ENCODE measurements at regions not wholly inside any gene's neighbourhood (a gene's known extent, or its start where the extent isn't known, plus 50 kb on each side); places are given as distances from the start of the nearest gene placed in this dataset.

DNA sequence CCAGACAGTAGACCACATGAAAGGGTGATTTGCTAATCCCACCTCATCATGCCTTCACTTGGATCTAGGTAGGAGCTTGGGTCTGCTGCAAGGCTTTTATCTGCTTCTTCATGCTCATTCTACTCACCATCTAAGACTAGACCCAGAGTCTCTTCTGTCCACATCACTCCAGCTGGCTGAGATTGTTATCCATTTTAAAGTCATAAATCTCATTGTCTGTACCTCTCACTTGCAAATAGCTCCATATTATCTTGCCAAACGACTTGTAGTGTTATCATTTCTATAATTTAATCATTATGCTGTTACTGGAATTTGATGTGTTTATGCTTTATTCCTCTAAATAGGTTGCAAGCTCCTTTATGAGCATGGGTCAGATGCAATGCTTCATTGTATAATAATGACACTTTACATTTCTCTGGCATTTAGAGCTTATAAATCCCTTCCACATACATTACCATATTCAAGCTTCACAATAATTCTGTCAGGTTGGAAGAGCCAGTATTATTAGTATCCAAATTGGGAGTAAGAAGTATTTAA is 254.2 kb upstream of the SORL1-AS1 start:
- H3K4me3 ChIP-seq = no peak overlapping the region
- peaks cover 26% of the 10 kb centered on the region for H3K27me3 ChIP-seq (ENCODE audit: insufficient read depth, low read depth)
- no peaks in the 10 kb centered on the region for H3K4me1 ChIP-seq (replicated peaks; ENCODE audit: insufficient read depth)
- ChIA-PET CTCF (no interaction called here), POLR2A (ENCODE audit: unreplicated experiment) (no interaction called here)
- TF ChIP-seq EZH2 (IDR thresholded peaks at IDR 0.05; ENCODE audit: low read depth) = no peak
- TF ChIP-seq, protein P1, sequence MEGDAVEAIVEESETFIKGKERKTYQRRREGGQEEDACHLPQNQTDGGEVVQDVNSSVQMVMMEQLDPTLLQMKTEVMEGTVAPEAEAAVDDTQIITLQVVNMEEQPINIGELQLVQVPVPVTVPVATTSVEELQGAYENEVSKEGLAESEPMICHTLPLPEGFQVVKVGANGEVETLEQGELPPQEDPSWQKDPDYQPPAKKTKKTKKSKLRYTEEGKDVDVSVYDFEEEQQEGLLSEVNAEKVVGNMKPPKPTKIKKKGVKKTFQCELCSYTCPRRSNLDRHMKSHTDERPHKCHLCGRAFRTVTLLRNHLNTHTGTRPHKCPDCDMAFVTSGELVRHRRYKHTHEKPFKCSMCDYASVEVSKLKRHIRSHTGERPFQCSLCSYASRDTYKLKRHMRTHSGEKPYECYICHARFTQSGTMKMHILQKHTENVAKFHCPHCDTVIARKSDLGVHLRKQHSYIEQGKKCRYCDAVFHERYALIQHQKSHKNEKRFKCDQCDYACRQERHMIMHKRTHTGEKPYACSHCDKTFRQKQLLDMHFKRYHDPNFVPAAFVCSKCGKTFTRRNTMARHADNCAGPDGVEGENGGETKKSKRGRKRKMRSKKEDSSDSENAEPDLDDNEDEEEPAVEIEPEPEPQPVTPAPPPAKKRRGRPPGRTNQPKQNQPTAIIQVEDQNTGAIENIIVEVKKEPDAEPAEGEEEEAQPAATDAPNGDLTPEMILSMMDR (conservative IDR thresholded peaks at IDR 0.05) = no peak
- no peaks in the 10 kb centered on the region for H4K20me1 ChIP-seq (ENCODE audit: insufficient read depth)
- no peak for DNase-seq
- no TSS peak for BruUV-seq (replicated peaks)
- no peaks in the 10 kb centered on the region for H3K9me3 ChIP-seq (ENCODE audit: insufficient read depth, low read depth)
- H3K4me2 ChIP-seq = no peak overlapping the region
- H3K9me2 ChIP-seq (ENCODE audit: insufficient read depth) = no peaks in the 10 kb centered on the region
- H3K79me2 ChIP-seq (ENCODE audit: low read depth) = no peaks in the 10 kb centered on the region
- intact Hi-C loops (cut with micrococcal nuclease; ENCODE audit: unreplicated experiment) = no loop called here
- H3F3A ChIP-seq (ENCODE audit: insufficient read depth, low read depth) = no peaks in the 10 kb centered on the region
- no peak overlapping the region for H2AFZ ChIP-seq
- no peaks in the 10 kb centered on the region for H3K36me3 ChIP-seq (ENCODE audit: low read depth)
- H3K27ac ChIP-seq = no peak overlapping the region

DNA sequence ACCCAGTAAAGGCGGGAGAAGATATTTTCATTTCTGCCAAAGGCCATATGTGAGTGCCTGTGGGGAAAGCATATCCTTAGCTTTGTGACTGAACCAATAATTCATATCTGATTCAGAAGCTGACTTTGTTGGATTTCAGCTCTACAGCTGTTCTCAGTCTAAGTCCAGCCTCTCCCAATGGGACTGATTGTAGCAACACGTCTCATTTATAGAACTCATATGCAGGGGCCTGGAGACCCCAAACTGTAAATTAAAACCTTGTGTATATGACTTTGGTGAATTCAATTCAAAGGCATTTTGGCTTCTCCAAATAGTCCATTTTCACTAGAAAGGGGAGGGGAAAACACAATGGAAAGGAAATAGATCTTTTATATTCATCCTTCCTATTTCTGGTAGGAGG is 250.4 kb upstream of the SORL1-AS1 start:
- Histone ChIP-seq H3K9me3 (ENCODE audit: insufficient read depth, low read depth) (no peaks in the 10 kb centered on the region), H3K4me2 (no peak overlapping the region), H3F3A (ENCODE audit: insufficient read depth, low read depth) (no peaks in the 10 kb centered on the region), H3K79me2 (ENCODE audit: low read depth) (no peaks in the 10 kb centered on the region), H4K20me1 (ENCODE audit: insufficient read depth) (no peaks in the 10 kb centered on the region), H2AFZ (no peak overlapping the region), H3K27ac (no peak overlapping the region), H3K4me1 (replicated peaks; ENCODE audit: insufficient read depth) (no peaks in the 10 kb centered on the region), H3K36me3 (ENCODE audit: low read depth) (no peaks in the 10 kb centered on the region), H3K27me3 (ENCODE audit: insufficient read depth, low read depth) (peaks cover 32% of the 10 kb centered on the region), H3K9me2 (ENCODE audit: insufficient read depth) (no peaks in the 10 kb centered on the region), H3K4me3 (no peak overlapping the region)
- no peak for TF ChIP-seq EZH2 (IDR thresholded peaks at IDR 0.05; ENCODE audit: low read depth)
- ChIA-PET POLR2A (ENCODE audit: unreplicated experiment) (no interaction called here), CTCF (no interaction called here)
- BruUV-seq (replicated peaks) = no TSS peak
- DNase-seq = no peak
- intact Hi-C loops (cut with micrococcal nuclease; ENCODE audit: unreplicated experiment) = no loop called here

DNA sequence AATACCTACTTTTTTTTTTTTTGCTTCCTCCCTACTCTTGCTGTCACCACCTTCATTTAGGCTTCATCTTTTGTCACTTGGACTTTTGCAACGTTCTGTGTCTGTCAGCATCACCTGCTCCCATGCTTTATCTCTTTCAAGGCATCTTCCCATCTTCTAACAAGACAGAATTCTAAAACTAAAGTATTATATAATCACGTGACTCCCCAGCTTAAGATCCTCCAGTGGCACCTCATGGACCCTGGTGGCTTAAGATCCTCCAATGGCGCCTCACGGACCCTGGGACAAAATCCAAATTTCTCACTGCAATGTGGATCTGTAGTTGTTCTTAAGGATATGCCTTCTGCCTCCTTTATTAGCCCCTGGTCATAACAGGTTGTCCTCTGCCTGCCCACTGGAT is 248.2 kb upstream of the SORL1-AS1 start:
- H3K4me3 ChIP-seq = no peak overlapping the region
- H3K4me1 ChIP-seq (replicated peaks; ENCODE audit: insufficient read depth) = no peaks in the 10 kb centered on the region
- H2AFZ ChIP-seq = no peak overlapping the region
- H3K9me3 ChIP-seq (ENCODE audit: insufficient read depth, low read depth) = no peaks in the 10 kb centered on the region
- no peaks in the 10 kb centered on the region for H3F3A ChIP-seq (ENCODE audit: insufficient read depth, low read depth)
- H3K36me3 ChIP-seq (ENCODE audit: low read depth) = no peaks in the 10 kb centered on the region
- H3K27me3 ChIP-seq (ENCODE audit: insufficient read depth, low read depth) = peaks cover 32% of the 10 kb centered on the region
- POLR2A ChIA-PET (ENCODE audit: unreplicated experiment) = no interaction called here
- no TSS peak for BruUV-seq (replicated peaks)
- H4K20me1 ChIP-seq (ENCODE audit: insufficient read depth) = no peaks in the 10 kb centered on the region
- TF ChIP-seq EZH2 (IDR thresholded peaks at IDR 0.05; ENCODE audit: low read depth) = no peak
- TF ChIP-seq, protein P1 (conservative IDR thresholded peaks at IDR 0.05) = no peak
- no peak for DNase-seq
- CTCF ChIA-PET = no interaction called here
- no peaks in the 10 kb centered on the region for H3K79me2 ChIP-seq (ENCODE audit: low read depth)
- no peak overlapping the region for H3K27ac ChIP-seq
- intact Hi-C loops (cut with micrococcal nuclease; ENCODE audit: unreplicated experiment) = no loop called here
- no peaks in the 10 kb centered on the region for H3K9me2 ChIP-seq (ENCODE audit: insufficient read depth)
- H3K4me2 ChIP-seq = no peak overlapping the region

DNA sequence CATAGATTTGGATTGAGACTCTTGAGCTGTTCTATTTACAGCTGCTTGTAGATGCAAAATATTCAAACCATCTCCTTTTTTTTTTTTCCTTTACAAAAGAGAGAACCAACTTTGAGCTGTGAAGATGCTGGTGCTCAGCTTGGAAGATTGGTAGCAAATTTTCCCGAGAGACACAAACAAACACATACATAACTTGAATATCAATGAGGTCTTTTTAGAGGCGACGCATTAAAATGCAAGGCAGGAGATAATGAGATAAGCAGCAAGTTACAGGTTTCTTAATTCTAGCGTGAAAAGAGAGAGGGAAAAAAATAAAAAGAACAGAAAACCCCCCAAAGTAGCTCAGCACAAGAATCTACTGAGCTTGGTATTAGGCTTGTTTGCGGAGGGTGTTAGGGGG is 247.0 kb upstream of the SORL1-AS1 start:
- Histone ChIP-seq H3F3A (ENCODE audit: insufficient read depth, low read depth) (no peaks in the 10 kb centered on the region), H3K4me2 (no peak overlapping the region), H3K4me1 (replicated peaks; ENCODE audit: insufficient read depth) (no peaks in the 10 kb centered on the region), H2AFZ (no peak overlapping the region), H4K20me1 (ENCODE audit: insufficient read depth) (no peaks in the 10 kb centered on the region), H3K4me3 (no peak overlapping the region), H3K27me3 (ENCODE audit: insufficient read depth, low read depth) (peaks cover 31% of the 10 kb centered on the region), H3K9me2 (ENCODE audit: insufficient read depth) (no peaks in the 10 kb centered on the region), H3K36me3 (ENCODE audit: low read depth) (no peaks in the 10 kb centered on the region), H3K27ac (no peak overlapping the region), H3K9me3 (ENCODE audit: insufficient read depth, low read depth) (no peaks in the 10 kb centered on the region), H3K79me2 (ENCODE audit: low read depth) (no peaks in the 10 kb centered on the region)
- no peak for DNase-seq
- POLR2A ChIA-PET (ENCODE audit: unreplicated experiment) = no interaction called here
- CTCF ChIA-PET = no interaction called here
- BruUV-seq (replicated peaks) = no TSS peak
- TF ChIP-seq, protein P1 (conservative IDR thresholded peaks at IDR 0.05) = no peak
- no peak for TF ChIP-seq EZH2 (IDR thresholded peaks at IDR 0.05; ENCODE audit: low read depth)
- intact Hi-C loops (cut with micrococcal nuclease; ENCODE audit: unreplicated experiment) = no loop called here
